ENCODE measurements at regions not wholly inside any gene's neighbourhood (a gene's known extent, or its start where the extent isn't known, plus 50 kb on each side); places are given as distances from the start of the nearest gene placed in this dataset.

DNA sequence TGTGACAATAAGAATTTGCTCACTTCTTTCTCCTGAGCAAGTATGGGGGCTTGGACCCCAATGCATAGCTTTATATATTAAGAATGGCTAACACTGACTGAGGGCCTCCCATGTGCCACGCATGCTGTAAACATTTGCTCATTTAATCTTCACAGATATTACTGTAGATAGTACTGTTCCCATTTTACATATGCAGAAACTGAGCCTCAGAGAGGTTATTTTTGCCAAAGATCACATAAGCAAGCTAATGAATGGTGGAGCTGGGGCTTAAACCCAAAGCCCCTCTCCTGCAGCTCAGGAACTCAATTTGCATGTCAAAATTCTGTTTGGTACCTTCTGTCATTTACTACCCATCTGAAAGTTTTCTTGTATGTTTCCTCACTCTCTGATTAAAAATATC, 163.5 kb upstream of the NFIA start:
- TF ChIP-seq RAD21 (conservative IDR thresholded peaks at IDR 0.05) (no peak), TAF1 (IDR thresholded peaks at IDR 0.05; ENCODE audit: low read depth) (no peak), POLR2AphosphoS5 (IDR thresholded peaks at IDR 0.05) (no peak), EZH2 (IDR thresholded peaks at IDR 0.05; ENCODE audit: borderline replicate concordance, insufficient read depth, low read length, poor library complexity, severe bottlenecking) (no peak)
- TF ChIP-seq, protein P1, sequence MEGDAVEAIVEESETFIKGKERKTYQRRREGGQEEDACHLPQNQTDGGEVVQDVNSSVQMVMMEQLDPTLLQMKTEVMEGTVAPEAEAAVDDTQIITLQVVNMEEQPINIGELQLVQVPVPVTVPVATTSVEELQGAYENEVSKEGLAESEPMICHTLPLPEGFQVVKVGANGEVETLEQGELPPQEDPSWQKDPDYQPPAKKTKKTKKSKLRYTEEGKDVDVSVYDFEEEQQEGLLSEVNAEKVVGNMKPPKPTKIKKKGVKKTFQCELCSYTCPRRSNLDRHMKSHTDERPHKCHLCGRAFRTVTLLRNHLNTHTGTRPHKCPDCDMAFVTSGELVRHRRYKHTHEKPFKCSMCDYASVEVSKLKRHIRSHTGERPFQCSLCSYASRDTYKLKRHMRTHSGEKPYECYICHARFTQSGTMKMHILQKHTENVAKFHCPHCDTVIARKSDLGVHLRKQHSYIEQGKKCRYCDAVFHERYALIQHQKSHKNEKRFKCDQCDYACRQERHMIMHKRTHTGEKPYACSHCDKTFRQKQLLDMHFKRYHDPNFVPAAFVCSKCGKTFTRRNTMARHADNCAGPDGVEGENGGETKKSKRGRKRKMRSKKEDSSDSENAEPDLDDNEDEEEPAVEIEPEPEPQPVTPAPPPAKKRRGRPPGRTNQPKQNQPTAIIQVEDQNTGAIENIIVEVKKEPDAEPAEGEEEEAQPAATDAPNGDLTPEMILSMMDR (IDR thresholded peaks at IDR 0.05; ENCODE audit: poor library complexity, severe bottlenecking): no peak
